AG10803 (cell line): ENCODE measurements at regions not wholly inside any gene's neighbourhood (a gene's known extent, or its start where the extent isn't known, plus 50 kb on each side); places are given as distances from the start of the nearest gene placed in this dataset.

ENCODE experiments used
- DNase-seq: peaks from one replicate; pipeline ENCODE4 v3.0.0; 2010; ENCODE audit warnings: low read depth
- H3K4me3 ChIP-seq: 2 replicates; pipeline ENCODE4 v1.5.1; 2011; ENCODE audit warnings: mild to moderate bottlenecking, low read length, control low read depth
- TF ChIP-seq, protein P1 (sequence below): conservative IDR thresholded peaks from 2 replicates; pipeline ENCODE4 v1.5.1; 2011; ENCODE audit warnings: mild to moderate bottlenecking, low read length, control low read depth, inconsistent platforms

- DNase-seq, result peak; percentile 34
- TF ChIP-seq, protein P1, sequence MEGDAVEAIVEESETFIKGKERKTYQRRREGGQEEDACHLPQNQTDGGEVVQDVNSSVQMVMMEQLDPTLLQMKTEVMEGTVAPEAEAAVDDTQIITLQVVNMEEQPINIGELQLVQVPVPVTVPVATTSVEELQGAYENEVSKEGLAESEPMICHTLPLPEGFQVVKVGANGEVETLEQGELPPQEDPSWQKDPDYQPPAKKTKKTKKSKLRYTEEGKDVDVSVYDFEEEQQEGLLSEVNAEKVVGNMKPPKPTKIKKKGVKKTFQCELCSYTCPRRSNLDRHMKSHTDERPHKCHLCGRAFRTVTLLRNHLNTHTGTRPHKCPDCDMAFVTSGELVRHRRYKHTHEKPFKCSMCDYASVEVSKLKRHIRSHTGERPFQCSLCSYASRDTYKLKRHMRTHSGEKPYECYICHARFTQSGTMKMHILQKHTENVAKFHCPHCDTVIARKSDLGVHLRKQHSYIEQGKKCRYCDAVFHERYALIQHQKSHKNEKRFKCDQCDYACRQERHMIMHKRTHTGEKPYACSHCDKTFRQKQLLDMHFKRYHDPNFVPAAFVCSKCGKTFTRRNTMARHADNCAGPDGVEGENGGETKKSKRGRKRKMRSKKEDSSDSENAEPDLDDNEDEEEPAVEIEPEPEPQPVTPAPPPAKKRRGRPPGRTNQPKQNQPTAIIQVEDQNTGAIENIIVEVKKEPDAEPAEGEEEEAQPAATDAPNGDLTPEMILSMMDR, result peak; percentile 27
- no peak overlapping the region for H3K4me3 ChIP-seq
These were observed 154.1 kb upstream of the ZMIZ1 start for GRCh38 chr10:78914502-78915189.

DNA sequence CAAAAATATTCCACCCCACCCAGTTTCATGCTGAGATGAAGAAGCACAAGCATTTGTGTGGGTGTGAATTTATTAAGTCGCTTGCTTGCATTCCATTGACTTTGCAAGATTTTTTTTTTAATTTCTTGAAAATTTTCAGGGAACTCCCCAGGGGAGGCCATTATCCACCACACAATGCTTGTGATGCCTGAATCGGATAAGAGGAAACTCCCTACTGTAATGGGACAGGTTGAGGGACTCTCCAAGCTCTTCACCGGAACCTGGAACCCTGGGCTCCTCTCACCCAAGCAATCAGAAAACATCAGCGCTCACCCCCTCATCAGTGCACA lies 153.6 kb upstream of the ZMIZ1 start:
- no peak overlapping the region for H3K4me3 ChIP-seq
- DNase-seq, result peak; percentile 55
- TF ChIP-seq, protein P1, result no peak

DNA sequence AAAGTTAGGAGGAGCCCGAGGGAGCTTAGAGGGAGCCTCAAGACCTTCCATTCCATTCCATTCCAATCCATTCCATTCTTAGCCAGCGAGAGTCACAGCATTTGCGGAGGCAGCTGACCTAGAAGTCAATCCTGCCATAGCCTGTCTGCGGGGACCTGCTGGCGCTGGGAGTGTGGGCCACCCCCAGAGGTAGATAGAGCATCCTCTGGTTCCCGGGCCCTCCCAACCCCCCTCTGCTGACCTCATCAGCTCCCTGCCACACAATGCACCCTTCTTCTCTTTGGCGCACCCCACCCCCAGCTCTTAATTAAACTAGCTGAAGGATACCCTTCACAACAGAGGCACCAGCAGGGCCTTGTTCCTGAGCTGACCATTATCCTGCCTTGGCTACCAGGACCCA lies 152.5 kb upstream of the ZMIZ1 start:
- TF ChIP-seq, protein P1, result no peak
- DNase-seq, result no peak
- no peak overlapping the region for H3K4me3 ChIP-seq

DNA sequence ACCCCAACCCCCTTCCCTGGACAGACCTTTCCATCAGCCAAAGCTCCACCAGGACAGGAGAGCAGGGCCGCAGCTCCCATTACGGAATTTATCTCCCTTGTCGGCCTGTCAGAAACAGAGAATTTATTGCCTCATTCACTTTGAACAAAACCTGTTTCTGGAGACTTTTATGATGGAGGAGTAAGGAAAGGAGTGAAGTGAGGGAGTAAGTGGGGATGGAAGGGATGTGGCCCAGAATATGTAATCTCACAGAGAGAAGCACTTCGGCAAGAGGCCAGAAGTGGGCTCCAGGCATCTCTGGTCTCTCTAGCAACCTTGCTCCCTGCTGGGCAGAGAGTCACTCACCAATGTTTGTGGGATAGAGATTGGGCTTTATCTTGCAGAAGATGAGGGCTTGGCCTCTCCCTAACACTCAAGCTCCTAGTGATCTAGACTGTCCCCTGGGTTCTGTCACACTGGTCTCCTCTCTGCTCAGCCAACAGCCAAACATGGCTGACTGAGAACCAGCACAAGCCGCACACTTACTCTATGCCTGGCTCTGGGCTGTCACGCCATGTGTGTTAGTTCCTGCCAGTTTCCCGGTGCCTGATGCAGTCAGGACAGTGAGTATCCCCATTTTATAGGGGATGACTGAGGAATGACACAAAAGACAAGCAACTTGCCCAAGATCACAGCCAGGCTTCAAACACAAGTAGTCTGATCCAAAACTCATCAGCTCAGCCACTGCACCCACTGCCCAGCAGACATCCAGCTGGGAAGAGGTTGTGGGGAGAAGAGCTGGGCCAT lies 149.4 kb upstream of the ZMIZ1 start:
- H3K4me3 ChIP-seq, result no peak overlapping the region
- TF ChIP-seq, protein P1, result no peak
- no peak for DNase-seq

- DNase-seq, result no peak
- no peak overlapping the region for H3K4me3 ChIP-seq
- TF ChIP-seq, protein P1, result no peak
These were observed 148.8 kb upstream of the ZMIZ1 start for GRCh38 chr10:78920011-78920410.

- no peak overlapping the region for H3K4me3 ChIP-seq
- TF ChIP-seq, protein P1, result no peak
- DNase-seq, result no peak
These were observed 146.9 kb upstream of the ZMIZ1 start for GRCh38 chr10:78921895-78922294.
